HG03571 (cell line): ENCODE measurements at regions not wholly inside any gene's neighbourhood (a gene's known extent, or its start where the extent isn't known, plus 50 kb on each side); places are given as distances from the start of the nearest gene placed in this dataset.

Experiments used
- ATAC-seq: cut with Tn5 transposase; IDR thresholded peaks from one replicate; pipeline ENCODE4 v1.9.1; 2021; ENCODE audit not compliant: unreplicated experiment

- ATAC-seq: peak; percentile 87
These were observed 218.1 kb downstream of the WDR11 start for GRCh38 chr10:121069061-121069850.

GRCh38 chr10:121070275-121071070 is 219.3 kb downstream of the WDR11 start:
- no peak for ATAC-seq

GRCh38 chr10:121071901-121072300 is 220.7 kb downstream of the WDR11 start:
- no peak for ATAC-seq

- ATAC-seq: no peak
These were observed 222.6 kb downstream of the WDR11 start for GRCh38 chr10:121073728-121074127.

GRCh38 chr10:121076776-121077715 is 225.9 kb downstream of the WDR11 start:
- ATAC-seq: no peak

- no peak for ATAC-seq
These were observed 226.9 kb downstream of the WDR11 start for GRCh38 chr10:121078036-121078435.

- ATAC-seq: no peak
These were observed 227.5 kb downstream of the WDR11 start for GRCh38 chr10:121078672-121079102.

GRCh38 chr10:121079226-121079625 is 228.1 kb downstream of the WDR11 start:
- ATAC-seq: no peak

GRCh38 chr10:121080281-121080891 is 229.2 kb downstream of the WDR11 start:
- no peak for ATAC-seq

- no peak for ATAC-seq
These were observed 230.1 kb downstream of the WDR11 start for GRCh38 chr10:121081306-121081705.

GRCh38 chr10:121082984-121083383 is 231.8 kb downstream of the WDR11 start:
- no peak for ATAC-seq

GRCh38 chr10:121084016-121084674 is 233.0 kb downstream of the WDR11 start:
- ATAC-seq: no peak

- no peak for ATAC-seq
These were observed 233.5 kb downstream of the WDR11 start for GRCh38 chr10:121084675-121085070.

- no peak for ATAC-seq
These were observed 234.2 kb downstream of the WDR11 start for GRCh38 chr10:121085367-121085766.

GRCh38 chr10:121087129-121087528 is 236.0 kb downstream of the WDR11 start:
- no peak for ATAC-seq

- ATAC-seq: no peak
These were observed 236.5 kb downstream of the WDR11 start for GRCh38 chr10:121087688-121088087.

GRCh38 chr10:121088524-121088923 is 237.4 kb downstream of the WDR11 start:
- no peak for ATAC-seq

- no peak for ATAC-seq
These were observed 238.3 kb downstream of the WDR11 start for GRCh38 chr10:121089434-121089833.

- ATAC-seq: no peak
These were observed 241.0 kb downstream of the WDR11 start for GRCh38 chr10:121091961-121092719.
